ENCODE measurements at regions not wholly inside any gene's neighbourhood (a gene's known extent, or its start where the extent isn't known, plus 50 kb on each side); places are given as distances from the start of the nearest gene placed in this dataset.

GRCh38 chr12:118528625-118529024 is 152.3 kb downstream of the SUDS3 start:
- TF ChIP-seq, protein P1, sequence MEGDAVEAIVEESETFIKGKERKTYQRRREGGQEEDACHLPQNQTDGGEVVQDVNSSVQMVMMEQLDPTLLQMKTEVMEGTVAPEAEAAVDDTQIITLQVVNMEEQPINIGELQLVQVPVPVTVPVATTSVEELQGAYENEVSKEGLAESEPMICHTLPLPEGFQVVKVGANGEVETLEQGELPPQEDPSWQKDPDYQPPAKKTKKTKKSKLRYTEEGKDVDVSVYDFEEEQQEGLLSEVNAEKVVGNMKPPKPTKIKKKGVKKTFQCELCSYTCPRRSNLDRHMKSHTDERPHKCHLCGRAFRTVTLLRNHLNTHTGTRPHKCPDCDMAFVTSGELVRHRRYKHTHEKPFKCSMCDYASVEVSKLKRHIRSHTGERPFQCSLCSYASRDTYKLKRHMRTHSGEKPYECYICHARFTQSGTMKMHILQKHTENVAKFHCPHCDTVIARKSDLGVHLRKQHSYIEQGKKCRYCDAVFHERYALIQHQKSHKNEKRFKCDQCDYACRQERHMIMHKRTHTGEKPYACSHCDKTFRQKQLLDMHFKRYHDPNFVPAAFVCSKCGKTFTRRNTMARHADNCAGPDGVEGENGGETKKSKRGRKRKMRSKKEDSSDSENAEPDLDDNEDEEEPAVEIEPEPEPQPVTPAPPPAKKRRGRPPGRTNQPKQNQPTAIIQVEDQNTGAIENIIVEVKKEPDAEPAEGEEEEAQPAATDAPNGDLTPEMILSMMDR (conservative IDR thresholded peaks at IDR 0.05; ENCODE audit: control insufficient read depth, insufficient read depth, low read depth, low read length), result no peak
- H3K4me3 ChIP-seq (ENCODE audit: control insufficient read depth, low read depth, low read length), result no peak overlapping the region
- DNase-seq (ENCODE audit: low read depth), result no peak

DNA sequence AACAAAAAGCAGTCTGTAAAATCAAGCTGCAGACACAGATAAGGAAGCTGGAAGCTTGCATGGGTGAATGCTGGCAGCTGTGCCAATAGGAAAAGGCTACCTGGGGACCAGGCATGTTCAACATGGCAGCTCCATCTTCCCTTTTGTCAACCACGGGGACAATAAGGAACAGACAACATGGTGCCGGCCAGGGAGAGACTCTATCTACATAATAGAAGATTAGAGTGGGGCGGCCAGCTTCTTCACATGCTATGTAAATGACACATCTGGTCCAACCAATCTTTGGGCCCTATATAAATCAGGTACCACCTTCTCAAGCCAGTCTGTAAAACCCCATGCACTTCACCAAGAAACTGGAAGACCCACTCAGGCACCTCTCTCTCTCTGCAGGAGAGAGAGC is 157.6 kb downstream of the SUDS3 start:
- H3K4me3 ChIP-seq (ENCODE audit: control insufficient read depth, low read depth, low read length), result no peak overlapping the region
- DNase-seq (ENCODE audit: low read depth), result no peak
- TF ChIP-seq, protein P1 (conservative IDR thresholded peaks at IDR 0.05; ENCODE audit: control insufficient read depth, insufficient read depth, low read depth, low read length), result no peak

DNA sequence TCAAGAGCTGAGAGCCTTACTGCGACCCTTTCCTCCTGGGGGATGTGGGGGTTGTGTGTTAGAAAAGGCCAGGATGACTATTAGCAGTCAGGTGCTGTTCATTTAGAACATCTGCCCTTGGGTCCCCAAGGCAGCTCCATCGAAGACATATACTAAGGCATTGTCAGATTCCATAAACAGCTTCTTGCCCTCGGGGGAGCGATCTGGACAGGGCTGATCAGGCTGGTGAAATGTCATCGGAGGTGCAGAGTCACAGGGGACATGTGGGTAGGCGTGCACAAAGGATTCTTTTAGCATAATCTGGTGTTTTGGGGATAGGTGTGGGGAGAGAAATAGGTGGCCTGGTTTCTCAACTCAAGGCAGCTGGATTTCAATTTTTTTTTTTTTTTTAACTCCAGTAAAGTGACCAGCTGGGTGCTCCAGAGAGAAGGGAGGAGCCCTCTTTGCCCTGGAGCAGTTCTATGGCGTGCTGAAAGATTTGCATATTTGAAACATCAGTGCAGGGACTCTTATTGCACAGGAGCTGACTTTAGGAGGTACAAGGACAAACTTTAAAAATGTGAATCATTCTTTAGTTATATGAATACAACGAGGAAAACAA is 160.1 kb downstream of the SUDS3 start:
- DNase-seq (ENCODE audit: low read depth), result no peak
- H3K4me3 ChIP-seq (ENCODE audit: control insufficient read depth, low read depth, low read length), result no peak overlapping the region
- TF ChIP-seq, protein P1 (conservative IDR thresholded peaks at IDR 0.05; ENCODE audit: control insufficient read depth, insufficient read depth, low read depth, low read length), result no peak

DNA sequence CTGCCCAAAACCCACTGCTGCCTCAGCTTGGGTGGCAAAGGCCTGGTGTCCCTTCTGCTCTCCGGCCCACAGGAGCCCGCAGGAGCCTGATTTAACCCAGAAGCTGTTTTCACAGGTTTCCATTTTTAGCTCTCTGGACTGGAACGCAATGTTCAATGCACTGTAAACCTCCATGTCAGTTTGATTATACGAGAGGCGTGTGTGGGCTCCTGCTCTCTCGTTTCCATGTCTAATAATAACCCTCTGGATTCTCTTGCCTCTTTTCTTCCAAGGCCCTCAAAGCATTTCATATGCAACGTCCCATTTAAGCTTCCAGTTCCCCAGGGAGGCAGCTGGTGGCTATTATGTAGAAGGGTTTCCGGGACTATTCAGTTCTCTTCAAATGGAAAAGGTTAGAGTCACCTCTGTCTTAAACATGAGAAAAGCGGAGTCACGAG is 161.1 kb downstream of the SUDS3 start:
- DNase-seq (ENCODE audit: low read depth), result no peak
- TF ChIP-seq, protein P1 (conservative IDR thresholded peaks at IDR 0.05; ENCODE audit: control insufficient read depth, insufficient read depth, low read depth, low read length), result no peak
- no peak overlapping the region for H3K4me3 ChIP-seq (ENCODE audit: control insufficient read depth, low read depth, low read length)

DNA sequence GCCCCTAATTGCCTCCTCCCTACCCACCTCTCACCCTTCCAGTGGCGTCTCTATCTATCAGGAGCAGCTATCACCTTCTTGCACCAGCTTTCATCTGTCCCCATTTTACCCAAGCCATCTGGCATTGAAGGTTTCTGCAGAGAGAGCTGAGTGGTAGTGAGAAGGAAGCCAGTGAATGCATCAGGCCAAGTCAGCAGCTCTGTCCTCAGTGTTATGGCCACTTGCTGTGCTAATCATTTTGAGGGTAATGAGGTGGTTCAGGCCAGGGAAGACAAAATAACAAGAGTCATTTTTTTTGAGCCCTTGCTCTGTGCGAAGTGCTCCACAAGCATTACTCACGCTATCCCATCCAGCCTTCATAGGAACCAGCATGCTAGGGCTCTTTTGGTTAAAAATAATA is 164.7 kb downstream of the SUDS3 start:
- no peak for DNase-seq (ENCODE audit: low read depth)
- TF ChIP-seq, protein P1 (conservative IDR thresholded peaks at IDR 0.05; ENCODE audit: control insufficient read depth, insufficient read depth, low read depth, low read length), result no peak
- H3K4me3 ChIP-seq (ENCODE audit: control insufficient read depth, low read depth, low read length), result no peak overlapping the region

DNA sequence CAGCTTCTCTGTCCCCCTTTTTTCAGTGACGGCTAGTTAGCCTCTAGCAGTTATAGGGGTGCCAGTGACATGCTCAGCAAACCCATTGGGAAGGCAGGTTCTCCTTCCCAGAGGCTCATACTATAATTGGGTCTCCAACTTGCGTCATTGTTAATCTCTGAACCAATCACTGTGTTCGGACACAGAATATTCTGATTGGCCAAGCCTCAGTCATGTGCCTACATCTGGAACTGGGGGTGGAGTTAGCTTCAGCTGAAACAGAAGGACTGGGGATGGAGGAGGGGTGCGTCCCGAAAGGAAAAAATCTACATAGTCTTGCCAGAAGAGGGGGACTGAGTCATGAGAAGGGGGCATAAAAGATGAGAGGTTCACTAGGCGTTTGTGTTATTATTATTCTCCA is 165.6 kb downstream of the SUDS3 start:
- TF ChIP-seq, protein P1 (conservative IDR thresholded peaks at IDR 0.05; ENCODE audit: control insufficient read depth, insufficient read depth, low read depth, low read length), result no peak
- no peak for DNase-seq (ENCODE audit: low read depth)
- H3K4me3 ChIP-seq (ENCODE audit: control insufficient read depth, low read depth, low read length), result no peak overlapping the region

DNA sequence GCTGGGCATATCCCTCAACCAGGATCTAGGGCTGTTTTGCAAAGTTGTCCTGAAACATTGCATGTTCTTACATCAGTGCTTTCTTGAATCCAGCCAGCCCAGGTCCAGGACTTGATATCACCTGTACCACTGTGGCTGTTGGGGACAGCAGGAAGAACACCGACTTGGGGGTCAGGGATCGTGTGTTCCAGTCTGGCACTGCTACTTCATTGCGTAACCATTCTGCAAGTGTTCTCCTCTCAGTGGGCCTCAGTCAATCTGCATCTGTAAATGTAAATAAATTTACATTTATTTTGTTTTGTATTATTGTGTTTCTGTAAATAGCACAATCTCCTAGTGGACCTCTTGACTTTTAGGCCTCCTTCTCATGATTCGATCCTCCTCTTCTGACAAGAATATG is 167.3 kb downstream of the SUDS3 start:
- H3K4me3 ChIP-seq (ENCODE audit: control insufficient read depth, low read depth, low read length), result no peak overlapping the region
- TF ChIP-seq, protein P1 (conservative IDR thresholded peaks at IDR 0.05; ENCODE audit: control insufficient read depth, insufficient read depth, low read depth, low read length), result no peak
- no peak for DNase-seq (ENCODE audit: low read depth)
